ENCODE measurements at regions not wholly inside any gene's neighbourhood (a gene's known extent, or its start where the extent isn't known, plus 50 kb on each side); places are given as distances from the start of the nearest gene placed in this dataset.

DNA sequence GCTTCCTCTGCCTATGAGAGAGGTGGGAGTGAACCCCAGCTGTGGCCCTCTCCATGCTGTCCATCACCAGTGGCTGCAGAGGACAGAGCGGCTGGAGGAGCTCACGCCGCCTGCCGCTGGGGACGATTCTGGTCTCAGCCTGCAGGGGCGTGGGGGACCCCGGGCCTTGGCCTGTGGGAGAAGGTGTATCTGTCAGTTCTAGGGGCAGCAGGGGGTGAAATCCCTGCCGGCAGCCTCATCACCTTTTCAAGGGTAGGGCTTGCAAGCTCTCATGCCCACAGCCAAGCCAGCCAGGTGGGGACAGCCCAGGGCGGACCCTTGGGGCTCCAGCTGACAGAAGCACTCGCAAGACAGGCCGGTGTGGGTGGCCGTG, 80.2 kb downstream of the TSPAN17 start:
- ChIA-PET CTCF (no interaction called here), POLR2A (no interaction called here)
- peaks cover 4% of the 10 kb centered on the region for H3K4me1 Mint-ChIP-seq
- no peaks in the 10 kb centered on the region for H3K9me3 Mint-ChIP-seq
- H3K36me3 Mint-ChIP-seq (ENCODE audit: low read depth): no peaks in the 10 kb centered on the region
- H3K27ac Mint-ChIP-seq: no peak overlapping the region
- H3K27me3 Mint-ChIP-seq: peaks cover 26% of the 10 kb centered on the region
- H3K4me3 Mint-ChIP-seq: no peak overlapping the region
- DNase-seq: no peak

DNA sequence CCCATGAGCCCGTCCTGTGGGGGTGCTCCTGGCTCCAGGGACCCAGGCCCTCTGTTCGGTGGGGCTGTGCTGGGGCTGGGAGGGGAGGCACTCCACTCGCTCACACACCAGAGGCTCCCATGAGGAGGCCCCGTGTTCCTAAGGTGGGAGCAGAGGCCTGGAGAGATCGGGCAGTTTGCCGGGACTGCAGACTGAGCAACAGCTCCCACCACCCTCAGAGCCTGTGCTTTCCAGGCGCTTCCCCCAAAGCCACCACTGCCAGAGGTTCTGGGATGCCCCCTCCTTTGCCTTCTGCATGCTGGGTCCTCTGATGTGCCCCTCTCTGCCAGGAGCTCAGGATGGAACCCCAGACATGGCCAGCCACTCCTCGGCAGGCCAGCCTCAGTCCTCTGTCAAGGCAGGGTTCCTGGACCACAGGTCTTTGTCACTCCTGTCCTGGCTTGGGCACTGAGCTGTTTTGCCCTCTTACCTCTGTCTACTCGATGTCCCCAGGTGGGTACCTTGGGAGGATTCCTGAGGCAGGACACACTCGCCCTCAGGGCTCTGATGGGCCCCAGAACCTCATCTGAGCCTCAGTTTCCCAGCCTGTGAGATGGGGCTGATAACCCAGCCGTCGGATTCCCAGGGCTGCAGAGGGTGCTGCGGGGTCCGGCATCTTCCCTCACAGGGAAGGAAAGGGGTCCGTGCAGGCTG, 80.8 kb downstream of the TSPAN17 start:
- peaks cover 4% of the 10 kb centered on the region for H3K4me1 Mint-ChIP-seq
- no peaks in the 10 kb centered on the region for H3K36me3 Mint-ChIP-seq (ENCODE audit: low read depth)
- H3K27me3 Mint-ChIP-seq: peaks cover 25% of the 10 kb centered on the region
- no peak overlapping the region for H3K4me3 Mint-ChIP-seq
- no peak for DNase-seq
- no peak overlapping the region for H3K27ac Mint-ChIP-seq
- no peaks in the 10 kb centered on the region for H3K9me3 Mint-ChIP-seq
- CTCF ChIA-PET: no interaction called here
- POLR2A ChIA-PET: no interaction called here

DNA sequence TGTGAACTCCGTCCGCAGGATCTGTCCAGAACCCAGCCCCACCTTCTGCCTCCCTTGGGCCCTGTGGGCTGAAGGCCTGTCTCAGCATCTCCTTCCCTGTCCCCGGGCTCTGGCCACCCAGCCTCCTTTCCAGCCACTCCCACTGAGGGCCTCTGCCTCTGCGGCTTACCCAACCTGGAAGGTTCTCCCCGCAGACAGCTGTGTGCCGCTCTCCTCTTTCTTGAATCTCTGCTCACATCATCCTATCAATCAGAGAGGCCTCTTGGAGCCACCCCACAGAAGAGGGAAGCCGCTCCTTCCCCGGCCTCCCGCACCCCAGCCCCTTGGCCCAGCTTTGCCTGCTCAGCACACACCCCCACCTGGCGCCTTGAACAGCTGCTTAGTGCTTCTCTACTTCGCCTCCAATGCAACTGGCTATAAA, 81.5 kb upstream of the UNC5A start:
- H3K4me1 Mint-ChIP-seq: no peaks in the 10 kb centered on the region
- H3K36me3 Mint-ChIP-seq (ENCODE audit: low read depth): no peaks in the 10 kb centered on the region
- H3K4me3 Mint-ChIP-seq: no peak overlapping the region
- POLR2A ChIA-PET: no interaction called here
- no peaks in the 10 kb centered on the region for H3K9me3 Mint-ChIP-seq
- DNase-seq: no peak
- no peak overlapping the region for H3K27ac Mint-ChIP-seq
- H3K27me3 Mint-ChIP-seq: peaks cover 21% of the 10 kb centered on the region
- CTCF ChIA-PET: no interaction called here

DNA sequence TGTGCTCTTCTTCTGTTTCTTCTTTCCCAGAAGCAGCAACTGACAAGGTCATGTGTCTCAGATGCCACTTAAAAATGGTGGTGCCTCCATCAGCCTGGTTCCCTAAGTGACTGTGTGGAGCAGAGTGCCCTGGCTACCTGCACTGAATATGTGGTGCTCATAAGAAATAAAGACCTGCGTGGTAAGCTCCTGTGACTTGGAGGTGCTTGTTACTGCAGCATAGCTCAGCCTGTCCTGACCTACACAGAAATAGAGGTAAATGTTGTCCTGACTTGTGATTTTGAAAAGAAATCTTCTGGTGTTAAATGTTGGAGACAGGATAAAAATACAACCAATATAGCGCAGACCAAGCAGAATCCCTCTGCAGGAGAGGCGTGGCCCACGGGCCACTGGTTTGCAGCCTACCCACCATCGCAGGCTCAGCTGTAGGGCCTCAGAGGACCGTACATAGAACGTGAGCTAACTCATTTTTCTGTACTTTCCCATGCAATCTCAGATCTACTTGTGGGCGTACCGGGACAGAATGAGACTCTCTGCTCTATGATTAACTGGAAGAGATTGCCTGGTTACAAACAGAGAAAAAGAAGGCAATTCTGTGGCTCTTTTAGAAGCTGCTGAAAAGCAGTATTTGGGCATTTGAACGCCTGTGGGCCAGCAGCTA, 79.4 kb upstream of the UNC5A start:
- no peak for DNase-seq
- H3K36me3 Mint-ChIP-seq (ENCODE audit: low read depth): no peaks in the 10 kb centered on the region
- H3K9me3 Mint-ChIP-seq: no peaks in the 10 kb centered on the region
- peaks cover 8% of the 10 kb centered on the region for H3K27me3 Mint-ChIP-seq
- H3K4me1 Mint-ChIP-seq: no peaks in the 10 kb centered on the region
- no peak overlapping the region for H3K27ac Mint-ChIP-seq
- POLR2A ChIA-PET: no interaction called here
- H3K4me3 Mint-ChIP-seq: no peak overlapping the region
- CTCF ChIA-PET: interaction anchor here (0.9 to 1.5 kb wide), 2 partner anchors 13 to 21 kb away, joined by 3 read pairs; no protein-coding TSS in a partner anchor

DNA sequence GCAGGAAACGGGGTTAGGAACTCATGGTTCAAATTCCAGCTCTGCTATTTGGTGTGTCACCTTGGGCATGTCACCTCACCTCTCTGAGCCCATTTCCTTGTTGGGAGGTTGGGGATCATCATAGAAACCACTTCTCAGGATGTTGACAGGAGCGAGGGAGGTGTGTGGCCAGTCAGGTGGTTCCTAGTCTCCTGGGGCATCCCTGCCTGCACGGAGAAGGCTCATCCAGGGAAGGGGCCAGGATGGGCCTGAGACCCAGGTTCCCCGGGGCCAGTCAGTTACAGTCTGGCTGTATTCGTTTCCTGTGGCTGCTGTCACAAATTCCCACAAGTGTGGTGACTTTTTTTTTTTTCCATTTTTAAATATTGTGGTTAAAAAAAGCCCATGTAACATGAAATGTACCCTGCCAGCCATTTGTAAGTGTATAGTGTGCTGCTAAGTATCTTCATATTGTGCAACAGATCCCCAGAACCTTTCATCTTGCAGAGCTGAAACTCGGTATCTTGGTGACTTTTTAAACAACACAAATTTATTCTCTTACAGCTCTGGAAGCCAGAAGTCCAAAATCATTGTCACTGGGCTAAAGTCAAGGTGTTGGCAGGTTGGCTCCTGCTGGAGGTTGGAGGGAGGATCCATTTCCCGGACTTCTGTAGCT, 78.7 kb upstream of the UNC5A start:
- Mint-ChIP-seq H3K9me3 (no peaks in the 10 kb centered on the region), H3K27ac (no peak overlapping the region), H3K4me1 (no peaks in the 10 kb centered on the region), H3K4me3 (no peak overlapping the region), H3K27me3 (peaks cover 4% of the 10 kb centered on the region), H3K36me3 (ENCODE audit: low read depth) (no peaks in the 10 kb centered on the region)
- CTCF ChIA-PET: interaction anchor here (0.9 kb wide), 1 partner anchor 21 kb away, joined by 3 read pairs; no protein-coding TSS in a partner anchor
- POLR2A ChIA-PET: no interaction called here
- no peak for DNase-seq

DNA sequence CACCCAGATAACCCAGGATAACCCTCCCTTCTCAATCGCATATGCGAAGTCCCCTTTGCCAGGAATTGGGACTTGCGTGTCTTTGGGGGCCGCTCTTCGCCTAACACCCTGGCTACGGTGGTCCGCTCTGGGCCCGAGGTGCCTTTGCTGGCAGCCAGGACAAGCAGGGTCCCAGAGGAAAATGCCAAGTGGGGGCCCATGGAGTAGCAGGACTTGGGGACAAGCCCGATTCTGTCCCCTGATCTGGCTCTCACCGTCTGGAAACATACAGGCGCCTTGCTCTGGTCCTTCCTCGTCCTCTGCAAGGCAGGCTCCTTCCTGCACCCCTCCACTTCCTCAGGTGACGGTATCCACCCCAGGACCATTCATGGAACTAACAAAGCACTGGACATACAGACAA, 78.1 kb upstream of the UNC5A start:
- H3K9me3 Mint-ChIP-seq: no peaks in the 10 kb centered on the region
- ChIA-PET CTCF (no interaction called here), POLR2A (no interaction called here)
- H3K4me3 Mint-ChIP-seq: no peak overlapping the region
- DNase-seq: no peak
- peaks cover 2% of the 10 kb centered on the region for H3K27me3 Mint-ChIP-seq
- no peaks in the 10 kb centered on the region for H3K4me1 Mint-ChIP-seq
- H3K27ac Mint-ChIP-seq: no peak overlapping the region
- no peaks in the 10 kb centered on the region for H3K36me3 Mint-ChIP-seq (ENCODE audit: low read depth)

DNA sequence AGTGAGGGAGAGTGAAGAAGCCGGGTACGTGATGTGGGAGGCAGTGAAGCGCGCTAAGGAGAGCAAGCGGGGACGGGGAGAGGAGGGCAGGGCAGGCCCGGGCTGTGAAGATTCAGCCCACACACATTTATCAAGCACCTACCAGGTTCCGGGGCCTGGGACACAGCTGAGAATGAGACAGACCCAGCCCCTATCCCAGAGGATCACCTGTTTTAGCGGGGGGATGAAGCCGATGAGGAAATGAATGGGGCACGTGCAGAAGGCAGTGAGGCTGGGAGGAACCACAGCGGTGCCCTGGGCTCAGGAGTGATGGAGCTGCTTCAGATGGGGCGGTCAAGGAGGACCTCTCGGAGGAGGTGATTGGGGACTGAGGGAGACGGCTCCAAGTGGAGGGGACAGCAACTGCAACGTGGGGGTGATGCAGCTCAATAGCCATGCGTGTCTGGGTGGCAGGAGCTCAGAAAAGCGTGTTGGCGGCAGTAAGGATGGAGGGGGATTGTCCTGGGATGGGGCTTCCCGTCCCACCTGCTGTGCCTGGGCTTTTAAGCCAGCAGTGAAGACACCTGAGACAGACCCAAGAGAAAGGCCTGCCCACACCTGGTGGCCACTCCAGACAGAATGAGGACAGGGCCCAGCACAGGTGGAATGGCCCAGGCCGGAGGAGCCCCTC, 77.5 kb upstream of the UNC5A start:
- DNase-seq: no peak
- no peaks in the 10 kb centered on the region for H3K9me3 Mint-ChIP-seq
- POLR2A ChIA-PET: no interaction called here
- H3K36me3 Mint-ChIP-seq (ENCODE audit: low read depth): no peaks in the 10 kb centered on the region
- H3K4me1 Mint-ChIP-seq: no peaks in the 10 kb centered on the region
- CTCF ChIA-PET: no interaction called here
- peaks cover 2% of the 10 kb centered on the region for H3K27me3 Mint-ChIP-seq
- H3K4me3 Mint-ChIP-seq: no peak overlapping the region
- peak overlapping the region; percentile 68 for H3K27ac Mint-ChIP-seq

DNA sequence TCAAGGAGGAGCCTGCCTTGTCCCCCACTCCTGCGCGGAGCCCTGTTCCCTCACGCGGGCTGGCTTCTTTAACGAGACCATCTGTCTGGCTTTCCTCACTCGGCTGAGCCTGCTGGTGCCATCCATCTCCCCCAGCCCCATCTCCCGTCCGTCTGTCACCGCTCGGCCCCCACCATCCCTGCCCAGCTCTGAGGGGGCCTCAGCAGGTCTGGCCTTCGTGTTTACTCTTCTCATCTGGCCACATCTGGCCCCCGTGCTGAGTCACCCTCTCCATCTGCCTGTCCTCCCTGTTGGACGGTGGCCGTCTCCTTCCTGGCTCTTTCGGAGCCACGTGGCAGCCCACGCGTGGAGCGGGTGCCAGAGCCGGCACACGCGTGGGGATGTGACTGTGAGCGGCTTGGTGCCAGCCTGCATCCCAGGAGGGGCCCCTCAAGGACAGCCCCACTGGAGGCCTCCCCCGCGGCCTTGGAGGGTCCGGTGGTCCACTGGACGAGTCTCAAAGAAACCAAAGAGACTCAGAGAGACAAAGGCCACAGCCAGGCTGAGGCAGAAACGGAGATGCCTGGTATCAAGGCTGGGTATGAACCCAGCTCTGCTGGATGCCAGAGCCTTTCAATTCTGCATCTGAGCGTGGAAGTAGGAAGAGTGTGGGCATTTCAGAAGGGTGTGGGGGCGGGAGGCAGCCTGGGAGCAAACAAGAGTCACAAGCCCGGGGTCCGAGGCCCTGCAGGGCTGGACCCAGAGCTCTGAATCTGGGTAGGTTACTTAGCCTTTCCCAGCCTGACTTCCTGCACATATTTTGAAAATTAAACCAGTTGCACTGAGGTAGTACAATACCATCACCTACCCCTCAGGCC, 76.7 kb upstream of the UNC5A start:
- Mint-ChIP-seq H3K4me3 (no peak overlapping the region), H3K9me3 (no peaks in the 10 kb centered on the region), H3K36me3 (ENCODE audit: low read depth) (no peaks in the 10 kb centered on the region), H3K4me1 (no peaks in the 10 kb centered on the region), H3K27me3 (peaks cover 6% of the 10 kb centered on the region), H3K27ac (no peak overlapping the region)
- ChIA-PET POLR2A (no interaction called here), CTCF (no interaction called here)
- no peak for DNase-seq

DNA sequence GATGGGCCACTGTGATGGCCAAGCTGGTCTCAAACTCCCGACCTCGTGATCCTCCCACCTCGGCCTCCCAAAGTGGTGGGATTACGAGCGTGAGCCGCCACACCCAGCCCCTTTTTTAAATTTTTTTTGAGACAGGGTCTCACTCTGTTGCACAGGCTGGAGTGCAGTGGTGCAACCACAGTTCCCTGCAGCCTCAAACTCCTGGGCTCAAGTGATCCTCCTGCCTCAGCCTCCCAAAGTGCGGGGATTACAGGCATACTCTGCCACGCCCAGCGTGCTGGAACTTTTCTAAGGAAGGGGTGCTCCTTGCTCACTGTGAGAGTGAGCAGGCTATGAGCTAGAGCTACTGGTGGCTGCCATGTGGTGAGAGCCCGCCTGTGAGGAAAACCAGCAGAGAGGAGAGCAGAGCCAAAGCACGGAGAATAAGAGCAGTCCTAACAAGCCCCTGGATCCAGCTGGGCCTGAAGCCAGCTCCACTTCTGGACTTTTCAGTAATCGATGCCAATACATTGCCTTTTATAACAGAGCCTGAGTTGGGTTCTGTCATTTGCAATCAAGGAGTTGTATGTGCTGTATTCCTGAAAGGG, 75.5 kb upstream of the UNC5A start:
- no peak overlapping the region for H3K27ac Mint-ChIP-seq
- H3K9me3 Mint-ChIP-seq: no peaks in the 10 kb centered on the region
- ChIA-PET POLR2A (no interaction called here), CTCF (no interaction called here)
- no peak overlapping the region for H3K4me3 Mint-ChIP-seq
- peaks cover 17% of the 10 kb centered on the region for H3K27me3 Mint-ChIP-seq
- no peak for DNase-seq
- no peaks in the 10 kb centered on the region for H3K36me3 Mint-ChIP-seq (ENCODE audit: low read depth)
- no peaks in the 10 kb centered on the region for H3K4me1 Mint-ChIP-seq

DNA sequence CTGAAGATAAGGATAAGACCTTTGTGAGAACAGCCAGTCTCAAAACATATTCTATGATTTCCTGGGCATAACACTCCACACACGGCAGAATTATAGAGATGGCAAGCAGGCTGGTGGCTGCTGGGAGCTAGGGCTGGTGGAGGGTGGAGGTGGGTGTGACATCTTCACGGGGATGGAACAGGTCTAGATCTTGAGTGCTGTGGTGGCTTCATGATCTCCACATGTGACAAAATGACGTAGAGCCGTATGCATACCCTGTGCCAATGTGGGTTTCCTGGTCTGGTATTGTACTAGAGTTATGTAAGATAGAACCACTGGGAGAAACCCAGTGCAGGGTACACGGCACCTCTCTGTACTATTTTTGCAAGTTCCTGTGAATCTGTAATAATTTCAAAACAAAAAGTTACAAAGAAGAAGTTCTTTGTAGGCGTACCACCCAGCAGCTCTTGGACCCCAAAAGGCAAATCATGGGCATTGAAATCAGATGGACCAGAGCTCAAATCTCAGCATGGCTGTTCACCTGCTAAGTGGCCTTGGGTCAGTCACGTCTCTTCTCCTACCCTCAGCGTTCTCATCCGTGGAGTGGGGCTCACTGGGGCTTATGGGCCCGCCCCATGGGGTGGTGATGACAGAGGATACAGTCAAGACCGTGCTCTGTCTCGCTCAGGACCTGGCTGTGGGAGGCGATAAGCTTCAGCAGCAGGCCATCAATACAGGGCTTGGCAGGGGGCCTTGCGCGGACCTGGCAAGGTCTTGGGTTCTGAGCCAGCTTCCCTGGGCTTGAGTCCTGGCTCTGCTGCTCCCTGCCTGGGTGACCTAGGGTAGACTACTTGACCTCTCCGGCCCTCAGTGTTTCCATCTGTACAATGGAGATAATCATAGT, 74.7 kb upstream of the UNC5A start:
- Mint-ChIP-seq H3K36me3 (ENCODE audit: low read depth) (no peaks in the 10 kb centered on the region), H3K4me1 (no peaks in the 10 kb centered on the region), H3K27ac (no peak overlapping the region), H3K27me3 (peaks cover 22% of the 10 kb centered on the region), H3K4me3 (no peak overlapping the region), H3K9me3 (no peaks in the 10 kb centered on the region)
- ChIA-PET CTCF (interaction anchor here (0.6 kb wide), 1 partner anchor 91 kb away, joined by 3 read pairs; no protein-coding TSS in a partner anchor), POLR2A (no interaction called here)
- DNase-seq: no peak

DNA sequence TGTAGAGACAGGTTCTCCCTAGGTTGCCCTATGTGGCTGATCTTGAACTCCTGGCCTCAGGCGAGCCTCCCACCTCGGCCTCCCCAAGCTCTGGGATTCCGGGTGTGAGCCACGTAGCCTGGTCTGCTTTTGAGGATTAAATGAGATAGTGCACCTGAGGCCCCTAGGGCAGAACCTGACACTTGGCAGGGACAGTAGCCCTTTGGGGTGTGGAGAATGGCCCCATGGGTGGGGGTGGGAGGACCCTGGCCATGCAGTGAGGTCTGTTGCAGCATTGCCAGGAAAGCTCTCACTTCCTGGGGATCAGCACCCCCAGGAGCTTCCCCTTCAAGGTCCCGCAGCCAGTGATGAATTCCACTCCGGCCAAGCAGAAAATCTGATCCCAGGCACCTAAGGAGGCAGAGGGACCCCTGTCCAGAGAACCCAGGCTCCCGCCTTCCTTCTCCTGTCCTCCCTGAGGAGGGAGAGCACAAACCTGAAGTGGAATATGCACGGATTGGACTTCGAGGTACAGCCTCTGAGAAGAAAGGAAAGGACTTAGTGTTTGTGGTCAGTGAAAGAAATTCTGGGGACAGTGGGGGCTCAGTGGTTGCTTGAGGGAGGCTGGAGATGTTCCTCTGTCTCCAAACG, 73.9 kb upstream of the UNC5A start:
- peaks cover 27% of the 10 kb centered on the region for H3K27me3 Mint-ChIP-seq
- H3K36me3 Mint-ChIP-seq (ENCODE audit: low read depth): no peaks in the 10 kb centered on the region
- no peak overlapping the region for H3K4me3 Mint-ChIP-seq
- no peak for DNase-seq
- H3K4me1 Mint-ChIP-seq: no peaks in the 10 kb centered on the region
- ChIA-PET POLR2A (no interaction called here), CTCF (interaction anchor here (0.6 to 1.0 kb wide), 2 partner anchors 56 to 90 kb away, joined by 3 read pairs; no protein-coding TSS in a partner anchor)
- no peaks in the 10 kb centered on the region for H3K9me3 Mint-ChIP-seq
- H3K27ac Mint-ChIP-seq: no peak overlapping the region

Data from activated CD4-positive, alpha-beta T cell treated with anti-CD3 and anti-CD28 coated beads, Interleukin-2, amount 10 ng/mL, durations not matched to agents 7 days and 5 days (primary cell).